Adrenal gland (tissue), 9 donors: ENCODE measurements at regions not wholly inside any gene's neighbourhood (a gene's known extent, or its start where the extent isn't known, plus 50 kb on each side); places are given as distances from the start of the nearest gene placed in this dataset.

Source experiments
- DNase-seq, 7 donors: peaks; one replicate each; pipeline ENCODE4 v3.0.0-alpha.2; 2019 to 2020
- H3K27ac ChIP-seq, 5 donors: fragments of 200-600 bp; sonication (generic) in 4 of 5; 1 replicate in 3 of 5; 2 replicates in 2 of 5; pipeline versions ENCODE4 v1.5.1 to v1.8.0; 2016 to 2020; ENCODE audit warnings: mild to moderate bottlenecking in 1 of 5
- H3K27me3 ChIP-seq: fragments of 200-600 bp; 2 replicates; pipeline ENCODE4 v1.8.0; 2021
- H3K36me3 ChIP-seq, 2 donors: fragments of 200-600 bp; replicated peaks in 1 of 2; 1 replicate in 1 of 2; 2 replicates in 1 of 2; pipeline versions ENCODE4 v1.5.1 to v1.8.0; 2018 to 2022
- H3K4me1 ChIP-seq, 2 donors: fragments of 200-600 bp; replicated peaks in 1 of 2; 1 replicate in 1 of 2; 2 replicates in 1 of 2; pipeline versions ENCODE4 v1.5.1 to v1.8.0; 2018 to 2021
- H3K4me3 ChIP-seq, 4 donors: fragments of 200-600 bp; sonication (generic) in 3 of 4; one replicate each; pipeline ENCODE4 v1.5.1; 2016 to 2018
- H3K9me3 ChIP-seq, 3 donors: fragments of 200-600 bp; sonication (generic) in 1 of 3; replicated peaks in 1 of 3; 1 replicate in 2 of 3; 2 replicates in 1 of 3; pipeline versions ENCODE4 v1.5.1 to v1.8.0; 2016 to 2021
- POLR2A ChIP-seq, 2 donors: fragments of 450-650 bp; IDR thresholded peaks; one replicate each; pipeline ENCODE4 v1.6.1; 2017; ENCODE audit warnings: antibody characterized with exemption in 2 of 2, mild to moderate bottlenecking in 2 of 2, moderate library complexity in 1 of 2
- WGBS, 4 donors: extraction: QIAGEN DNeasy Blood & Tissue Kit in 2 of 4; methylation state at CpG; one replicate each; pipeline versions ENCODE4 v1.1.5 to v1.1.7; 2013 to 2017; 5-methylcytosine and 5-hydroxymethylcytosine counted together
- intact Hi-C, 2 donors: fragments of 100-400 bp; cut with DNase I; formaldehyde crosslinking; loops; one replicate each; pipeline versions ENCODE4 v1.14.1 to v1.15.0; 2022 to 2023
- TF ChIP-seq, protein P1 (sequence below), 6 experiments: fragments of 450-650 bp in 4 of 6; fragments of 200-600 bp in 2 of 6; sonication (generic) in 1 of 6; IDR thresholded peaks; 1 replicate in 5 of 6; 2 replicates in 1 of 6; pipeline versions ENCODE4 v1.5.1 to v1.8.0; 2016 to 2021; ENCODE audit warnings: antibody characterized with exemption in 6 of 6, mild to moderate bottlenecking in 2 of 6, moderate library complexity in 1 of 6
- donor health status: healthy with polysubstance abuse.
- donor health status: Bipolar disorder and iron deficiency.
- donor health status: DM: yes; HTN: yes; CAD: no.
- donor health status: DM: no; HTN: no; CAD: no.
- donor health status: DM: no; HTN: no; CAD: no.

GRCh38 chr5:121573721-121574382 lies 277.8 kb upstream of the FTMT start:
- Histone ChIP-seq H3K4me1 (no peaks in the 10 kb centered on the region), H3K27me3 (no peaks in the 10 kb centered on the region), H3K27ac (no peak overlapping the region), H3K36me3 (no peaks in the 10 kb centered on the region), H3K9me3 (no peaks in the 10 kb centered on the region), H3K4me3 (no peak overlapping the region)
- TF ChIP-seq, protein P1, sequence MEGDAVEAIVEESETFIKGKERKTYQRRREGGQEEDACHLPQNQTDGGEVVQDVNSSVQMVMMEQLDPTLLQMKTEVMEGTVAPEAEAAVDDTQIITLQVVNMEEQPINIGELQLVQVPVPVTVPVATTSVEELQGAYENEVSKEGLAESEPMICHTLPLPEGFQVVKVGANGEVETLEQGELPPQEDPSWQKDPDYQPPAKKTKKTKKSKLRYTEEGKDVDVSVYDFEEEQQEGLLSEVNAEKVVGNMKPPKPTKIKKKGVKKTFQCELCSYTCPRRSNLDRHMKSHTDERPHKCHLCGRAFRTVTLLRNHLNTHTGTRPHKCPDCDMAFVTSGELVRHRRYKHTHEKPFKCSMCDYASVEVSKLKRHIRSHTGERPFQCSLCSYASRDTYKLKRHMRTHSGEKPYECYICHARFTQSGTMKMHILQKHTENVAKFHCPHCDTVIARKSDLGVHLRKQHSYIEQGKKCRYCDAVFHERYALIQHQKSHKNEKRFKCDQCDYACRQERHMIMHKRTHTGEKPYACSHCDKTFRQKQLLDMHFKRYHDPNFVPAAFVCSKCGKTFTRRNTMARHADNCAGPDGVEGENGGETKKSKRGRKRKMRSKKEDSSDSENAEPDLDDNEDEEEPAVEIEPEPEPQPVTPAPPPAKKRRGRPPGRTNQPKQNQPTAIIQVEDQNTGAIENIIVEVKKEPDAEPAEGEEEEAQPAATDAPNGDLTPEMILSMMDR (IDR thresholded peaks at IDR 0.05) = no peak
- no peak for TF ChIP-seq POLR2A (IDR thresholded peaks at IDR 0.05)
- no peak for DNase-seq
- 57 to 61% (median 58%) methylated on average over 1 of the region's 1 CpG for WGBS, 4 donors
- intact Hi-C loops = no loop called here

DNA sequence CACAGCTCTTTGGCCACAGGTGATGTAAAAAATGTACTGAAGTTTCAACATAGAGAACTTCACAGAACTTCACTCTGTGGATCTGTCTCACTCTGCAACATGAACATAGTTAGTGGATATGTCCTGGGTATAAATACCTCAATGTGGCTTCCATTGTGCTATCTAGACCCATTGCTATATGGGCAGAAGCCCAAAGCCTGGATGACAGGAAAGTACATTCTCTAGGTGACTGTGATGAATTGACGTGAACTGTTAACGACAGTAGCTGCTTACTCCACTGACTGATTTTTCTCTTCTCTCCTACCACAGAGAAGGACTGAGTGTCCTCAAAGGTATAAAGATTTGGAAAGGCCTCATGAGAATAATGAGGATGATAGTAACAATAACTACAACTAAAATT lies 270.1 kb upstream of the FTMT start:
- H3K27me3 ChIP-seq = no peaks in the 10 kb centered on the region
- H3K4me3 ChIP-seq = no peak overlapping the region
- H3K4me1 ChIP-seq = no peaks in the 10 kb centered on the region
- no peak overlapping the region for H3K27ac ChIP-seq
- H3K36me3 ChIP-seq = no peaks in the 10 kb centered on the region
- intact Hi-C loops = no loop called here
- TF ChIP-seq, protein P1 (IDR thresholded peaks at IDR 0.05) = no peak
- TF ChIP-seq POLR2A (IDR thresholded peaks at IDR 0.05) = no peak
- H3K9me3 ChIP-seq = no peaks in the 10 kb centered on the region
- DNase-seq = no peak
- WGBS, 4 donors = 78 to 94% (median 86%) methylated on average over 2 of the region's 2 CpGs

DNA sequence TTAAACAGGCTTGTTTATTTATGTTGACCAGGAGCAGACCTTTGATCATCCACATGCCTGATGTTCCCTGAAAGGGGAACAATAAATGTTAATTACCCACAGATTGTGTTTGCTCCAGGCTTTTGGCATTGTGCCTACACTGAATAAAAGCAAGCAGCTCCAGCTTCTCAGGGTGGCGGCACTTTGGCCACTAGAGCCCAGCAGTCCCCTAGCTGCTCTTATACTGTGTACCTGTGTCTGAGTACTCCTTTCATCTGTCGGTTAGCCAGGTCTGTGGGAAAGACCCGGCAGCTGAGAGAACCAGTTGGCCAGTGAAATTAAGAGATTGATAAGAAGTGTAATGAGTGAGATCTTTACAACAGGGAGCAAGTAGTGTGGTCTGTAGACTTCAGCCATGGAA lies 254.8 kb upstream of the FTMT start:
- H3K27me3 ChIP-seq = no peaks in the 10 kb centered on the region
- DNase-seq = no peak
- WGBS, 4 donors = 83 to 94% (median 91%) methylated on average over 3 of the region's 3 CpGs
- no peak overlapping the region for H3K27ac ChIP-seq
- H3K36me3 ChIP-seq = no peaks in the 10 kb centered on the region
- TF ChIP-seq POLR2A (IDR thresholded peaks at IDR 0.05) = no peak
- TF ChIP-seq, protein P1 (IDR thresholded peaks at IDR 0.05) = no peak
- no peak overlapping the region for H3K4me3 ChIP-seq
- H3K4me1 ChIP-seq = no peaks in the 10 kb centered on the region
- intact Hi-C loops = no loop called here
- H3K9me3 ChIP-seq = peaks cover 0 to 5% (median 0%) of the 10 kb centered on the region in 3 donors

GRCh38 chr5:121608826-121609225 lies 242.9 kb upstream of the FTMT start:
- TF ChIP-seq, protein P1 (IDR thresholded peaks at IDR 0.05) = no peak
- TF ChIP-seq POLR2A (IDR thresholded peaks at IDR 0.05) = no peak
- H3K27ac ChIP-seq = no peak overlapping the region
- no peaks in the 10 kb centered on the region for H3K9me3 ChIP-seq
- H3K4me1 ChIP-seq = no peaks in the 10 kb centered on the region
- intact Hi-C loops = no loop called here
- H3K27me3 ChIP-seq = no peaks in the 10 kb centered on the region
- DNase-seq = no peak
- H3K4me3 ChIP-seq = no peak overlapping the region
- no peaks in the 10 kb centered on the region for H3K36me3 ChIP-seq
- 83 to 93% (median 88%) methylated on average over 2 of the region's 2 CpGs for WGBS, 4 donors
